Activated CD8-positive, alpha-beta memory T cell treated with anti-CD3 and anti-CD28 coated beads for 36 hours (primary cell): ENCODE measurements at regions not wholly inside any gene's neighbourhood (a gene's known extent, or its start where the extent isn't known, plus 50 kb on each side); places are given as distances from the start of the nearest gene placed in this dataset.
"Not testable (repeated sequence)": the region's sequence is repeated elsewhere in the genome, so short reads cannot be mapped to it uniquely, and the experiment has no call there.

Source experiments
- CTCF ChIA-PET: fragments of 350-600 bp; sonication (Branson Sonifier 250); formaldehyde crosslinking; loops from one replicate; lab custom pipeline; 2021; ENCODE audit warnings: antibody characterized with exemption; lab: Charles Lee
- POLR2A ChIA-PET: fragments of 350-600 bp; sonication (Branson Sonifier 250); formaldehyde crosslinking; loops from one replicate; lab custom pipeline; 2021; ENCODE audit warnings: antibody characterized with exemption; lab: Charles Lee

- ChIA-PET POLR2A (no interaction called here), CTCF (no interaction called here)
These were observed 648.4 kb downstream of the ETS1 start for GRCh38 chr11:127939000-127939399.

GRCh38 chr11:127935081-127935480 is 652.3 kb downstream of the ETS1 start:
- ChIA-PET POLR2A (no interaction called here), CTCF (no interaction called here)

GRCh38 chr11:127933961-127934360 is 653.4 kb downstream of the ETS1 start:
- CTCF ChIA-PET, POLR2A ChIA-PET: not testable (repeated sequence)

- POLR2A ChIA-PET, result no interaction called here
- CTCF ChIA-PET, result no interaction called here
These were observed 655.6 kb downstream of the ETS1 start for GRCh38 chr11:127931803-127932202.

- ChIA-PET CTCF (no interaction called here), POLR2A (no interaction called here)
These were observed 660.6 kb downstream of the ETS1 start for GRCh38 chr11:127926721-127927120.

- CTCF ChIA-PET, result no interaction called here
- POLR2A ChIA-PET, result no interaction called here
These were observed 661.9 kb downstream of the ETS1 start for GRCh38 chr11:127925475-127925874.

GRCh38 chr11:127919206-127920000 is 668.0 kb downstream of the ETS1 start:
- POLR2A ChIA-PET, result no interaction called here
- CTCF ChIA-PET, result no interaction called here

- ChIA-PET CTCF (no interaction called here), POLR2A (no interaction called here)
These were observed 685.0 kb downstream of the ETS1 start for GRCh38 chr11:127902382-127902781.

GRCh38 chr11:127898422-127899365 is 688.7 kb downstream of the ETS1 start:
- ChIA-PET POLR2A (no interaction called here), CTCF (no interaction called here)

- CTCF ChIA-PET, result no interaction called here
- POLR2A ChIA-PET, result no interaction called here
These were observed 691.6 kb downstream of the ETS1 start for GRCh38 chr11:127895776-127896175.

GRCh38 chr11:127894316-127894715 is 693.0 kb downstream of the ETS1 start:
- ChIA-PET CTCF (no interaction called here), POLR2A (no interaction called here)

GRCh38 chr11:127890030-127890615 is 697.2 kb downstream of the ETS1 start:
- CTCF ChIA-PET, result no interaction called here
- POLR2A ChIA-PET, result no interaction called here

- POLR2A ChIA-PET, result no interaction called here
- CTCF ChIA-PET, result no interaction called here
These were observed 699.0 kb downstream of the ETS1 start for GRCh38 chr11:127888386-127888785.

GRCh38 chr11:127875131-127875530 is 712.2 kb downstream of the ETS1 start:
- POLR2A ChIA-PET, result no interaction called here

GRCh38 chr11:127873478-127873877 is 713.9 kb downstream of the ETS1 start:
- ChIA-PET POLR2A (no interaction called here), CTCF (no interaction called here)

More at GRCh38 chr11:127875131-127875530, 712.2 kb downstream of the ETS1 start:
- CTCF ChIA-PET, result no interaction called here

GRCh38 chr11:127866109-127866508 is 721.2 kb downstream of the ETS1 start:
- POLR2A ChIA-PET, result no interaction called here
- CTCF ChIA-PET, result no interaction called here

- ChIA-PET POLR2A (no interaction called here), CTCF (no interaction called here)
These were observed 722.5 kb downstream of the ETS1 start for GRCh38 chr11:127864861-127865260.

- ChIA-PET POLR2A (no interaction called here), CTCF (no interaction called here)
These were observed 725.0 kb downstream of the ETS1 start for GRCh38 chr11:127862406-127862805.

- POLR2A ChIA-PET, result no interaction called here
- CTCF ChIA-PET, result no interaction called here
These were observed 727.4 kb downstream of the ETS1 start for GRCh38 chr11:127859941-127860354.

- ChIA-PET CTCF (no interaction called here), POLR2A (no interaction called here)
These were observed 742.5 kb downstream of the ETS1 start for GRCh38 chr11:127844876-127845275.
